ENCODE measurements at regions not wholly inside any gene's neighbourhood (a gene's known extent, or its start where the extent isn't known, plus 50 kb on each side); places are given as distances from the start of the nearest gene placed in this dataset.

DNA sequence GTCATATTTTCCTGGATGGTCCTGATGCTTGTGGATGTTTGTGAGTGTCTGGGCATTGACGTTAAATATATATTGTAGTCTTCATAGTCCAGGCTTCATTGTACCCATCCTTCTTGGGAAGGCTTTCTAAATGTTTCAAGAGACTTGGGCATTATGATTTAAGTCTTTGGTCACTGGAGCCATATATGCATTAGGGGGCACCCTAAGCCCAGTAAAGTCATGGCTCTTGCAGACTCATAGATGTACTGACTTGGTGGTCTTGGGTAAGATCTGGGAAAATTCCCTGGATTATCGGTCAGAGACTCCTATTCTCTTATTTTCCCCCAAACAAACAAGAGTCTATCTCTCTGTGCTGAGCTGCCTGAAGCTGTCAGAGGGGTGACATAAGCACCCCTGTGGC is 271.1 kb downstream of the TRIM36 start:
- Histone ChIP-seq H3K9me3 (ENCODE audit: insufficient read depth in 2 of 2, low read depth in 1 of 2, low read length in 1 of 2) (0 out of 4 replicates have a peak, but pooled peaks cover 0 to under 1% of the 10 kb centered on the region in 2 experiments), H2BK15ac (ENCODE audit: low read length) (no peak overlapping the region), H3K18ac (ENCODE audit: extremely low read depth, low read length) (no peak overlapping the region), H4K20me1 (replicated peaks in 1 of 2; ENCODE audit: control insufficient read depth in 1 of 2, insufficient read depth in 2 of 2, low read length in 2 of 2) (no peaks in the 10 kb centered on the region), H2BK5ac (ENCODE audit: low read depth, low read length) (no peak overlapping the region), H3K14ac (ENCODE audit: insufficient read length) (no peak overlapping the region), H3K9ac (replicated peaks in 1 of 4; ENCODE audit: extremely low read depth in 1 of 4, low read depth in 3 of 4, low read length in 3 of 4) (no peak overlapping the region), H3K23ac (ENCODE audit: insufficient read length) (no peak overlapping the region), H3K27ac (ENCODE audit: low read depth, low read length) (no peak overlapping the region), H3K79me1 (ENCODE audit: low read depth, low read length) (no peaks in the 10 kb centered on the region), H4K8ac (ENCODE audit: extremely low read depth, insufficient read depth, low read length) (no peak overlapping the region), H3K79me2 (ENCODE audit: control insufficient read depth in 1 of 2, insufficient read depth in 2 of 2, low read length in 2 of 2) (no peaks in the 10 kb centered on the region), H3K23me2 (ENCODE audit: low read depth, low read length) (no peaks in the 10 kb centered on the region), H3K36me3 (ENCODE audit: control insufficient read depth in 2 of 4, insufficient read depth in 4 of 4, low read length in 3 of 4) (no peaks in the 10 kb centered on the region), H3K56ac (replicated peaks; ENCODE audit: insufficient read length, low read depth, low read length) (no peak overlapping the region), H3K4ac (replicated peaks; ENCODE audit: insufficient read length, low read depth, low read length) (no peak overlapping the region), H2BK20ac (ENCODE audit: low read length) (no peak overlapping the region), H2AK5ac (ENCODE audit: low read depth, low read length) (no peak overlapping the region), H3K27me3 (replicated peaks in 1 of 4; ENCODE audit: control insufficient read depth in 3 of 4, extremely low read depth in 1 of 4, insufficient read depth in 3 of 4, low read length in 3 of 4) (no peaks in the 10 kb centered on the region), H2AFZ (ENCODE audit: low read length) (0 out of 2 replicates have a peak overlapping the region, but pooled peaks have one; percentile 62), H3K4me1 (replicated peaks in 1 of 4; ENCODE audit: control insufficient read depth in 3 of 4, insufficient read depth in 4 of 4, low read length in 3 of 4) (no peaks in the 10 kb centered on the region), H3K4me3 (ENCODE audit: extremely low read depth in 1 of 4, insufficient read depth in 2 of 4, low read depth in 3 of 4, low read length in 4 of 4) (no peak overlapping the region), H4K5ac (ENCODE audit: insufficient read length, low read depth, low read length) (no peak overlapping the region), H2BK12ac (ENCODE audit: low read depth, low read length) (no peak overlapping the region), H2BK120ac (replicated peaks; ENCODE audit: low read depth, low read length) (no peak overlapping the region), H4K91ac (replicated peaks; ENCODE audit: insufficient read length, low read length) (no peak overlapping the region), H3K4me2 (ENCODE audit: insufficient read depth in 1 of 2, low read depth in 2 of 2, low read length in 2 of 2) (no peak overlapping the region)
- FAIRE-seq = no peak
- WGBS, 2 experiments (ENCODE audit: extremely low coverage in 1 of 2, insufficient coverage in 1 of 2, insufficient read length in 1 of 2, insufficient replicate concordance in 2 of 2, low coverage in 1 of 2, low lambda C conversion rate in 2 of 2, missing lambda C conversion rate in 1 of 2) = 91% methylated on average over 2 of the region's 2 CpGs; no CpG with 5 or more reads in 1 of the 2 experiments
- TF ChIP-seq, protein P1, sequence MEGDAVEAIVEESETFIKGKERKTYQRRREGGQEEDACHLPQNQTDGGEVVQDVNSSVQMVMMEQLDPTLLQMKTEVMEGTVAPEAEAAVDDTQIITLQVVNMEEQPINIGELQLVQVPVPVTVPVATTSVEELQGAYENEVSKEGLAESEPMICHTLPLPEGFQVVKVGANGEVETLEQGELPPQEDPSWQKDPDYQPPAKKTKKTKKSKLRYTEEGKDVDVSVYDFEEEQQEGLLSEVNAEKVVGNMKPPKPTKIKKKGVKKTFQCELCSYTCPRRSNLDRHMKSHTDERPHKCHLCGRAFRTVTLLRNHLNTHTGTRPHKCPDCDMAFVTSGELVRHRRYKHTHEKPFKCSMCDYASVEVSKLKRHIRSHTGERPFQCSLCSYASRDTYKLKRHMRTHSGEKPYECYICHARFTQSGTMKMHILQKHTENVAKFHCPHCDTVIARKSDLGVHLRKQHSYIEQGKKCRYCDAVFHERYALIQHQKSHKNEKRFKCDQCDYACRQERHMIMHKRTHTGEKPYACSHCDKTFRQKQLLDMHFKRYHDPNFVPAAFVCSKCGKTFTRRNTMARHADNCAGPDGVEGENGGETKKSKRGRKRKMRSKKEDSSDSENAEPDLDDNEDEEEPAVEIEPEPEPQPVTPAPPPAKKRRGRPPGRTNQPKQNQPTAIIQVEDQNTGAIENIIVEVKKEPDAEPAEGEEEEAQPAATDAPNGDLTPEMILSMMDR (IDR thresholded peaks at IDR 0.05; ENCODE audit: control extremely low read depth in 1 of 3, insufficient read depth in 1 of 3, low read depth in 1 of 3, low read length in 3 of 3) = peak in 2 of 3 experiments; percentile 47 to 51; a peak in 3 of 4 replicates
- TF ChIP-seq RAD21 (IDR thresholded peaks at IDR 0.05 in 1 of 2, conservative IDR thresholded peaks at IDR 0.05 in 1 of 2; ENCODE audit: low read depth in 2 of 2, low read length in 2 of 2) (peak; percentile 82 to 83), KDM5A (IDR thresholded peaks at IDR 0.05; ENCODE audit: low read length) (no peak)
- no peak for DNase-seq (ENCODE audit: low read depth in 1 of 2, low spot score in 2 of 2)
- POLR2A ChIA-PET (ENCODE audit: partially characterized antibody) = no interaction called here
- CTCF ChIA-PET (ENCODE audit: partially characterized antibody) = interaction anchor here (0.7 to 3.0 kb wide), 15 partner anchors 15 to 349 kb away, joined by 3 to 40 read pairs (median 4); no protein-coding TSS in a partner anchor

Measured in H1 (cell line).